PC-3 (cell line): ENCODE measurements at regions not wholly inside any gene's neighbourhood (a gene's known extent, or its start where the extent isn't known, plus 50 kb on each side); places are given as distances from the start of the nearest gene placed in this dataset.

Source experiments
- ATAC-seq: fragments of 200-7000 bp; cut with Tn5 transposase; 2 replicates; pipeline ENCODE4 v1.9.1; 2020; ENCODE audit warnings: mild to moderate bottlenecking, moderate library complexity
- BruUV-seq: library from RNA; stranded (reverse); fragments of 400-500 nt; replicated peaks from 2 replicates; lab custom pipeline; 2021; lab: Mats Ljungman, UMichigan
- CTCF ChIA-PET: fragments of 300-600 bp; sonication (Branson Sonifier 250); formaldehyde crosslinking; loops from one replicate; lab custom pipeline; 2022; ENCODE audit warnings: antibody characterized with exemption; lab: Charles Lee
- POLR2A ChIA-PET: fragments of 300-600 bp; sonication (Branson Sonifier 250); formaldehyde crosslinking; loops from one replicate; lab custom pipeline; 2022; ENCODE audit warnings: antibody characterized with exemption; ENCODE audit not compliant: unreplicated experiment; lab: Charles Lee
- DNase-seq: peaks from one replicate; pipeline ENCODE4 v3.0.0-alpha.2; 2015
- H2AFZ ChIP-seq: fragments of 300-600 bp; sonication (generic); 2 replicates; pipeline ENCODE4 v1.6.0; 2016; ENCODE audit warnings: antibody characterized with exemption, low read length
- H3F3A ChIP-seq: fragments of 300-600 bp; sonication (generic); one replicate; pipeline ENCODE4 v1.6.0; 2017; ENCODE audit warnings: antibody characterized with exemption, low read length, control low read depth, mild to moderate bottlenecking; ENCODE audit not compliant: unreplicated experiment
- H3K27ac ChIP-seq: fragments of 300-600 bp; sonication (generic); 2 replicates; pipeline ENCODE4 v1.5.1; 2016; ENCODE audit warnings: mild to moderate bottlenecking, low read length
- H3K27me3 ChIP-seq: fragments of 300-600 bp; sonication (generic); 2 replicates; pipeline ENCODE4 v1.6.1; 2016; ENCODE audit warnings: low read length, mixed read lengths
- H3K36me3 ChIP-seq: fragments of 300-600 bp; sonication (generic); 2 replicates; pipeline ENCODE4 v1.6.1; 2016; ENCODE audit warnings: low read depth, mixed run types, low read length, mixed read lengths
- H3K4me1 ChIP-seq: fragments of 300-600 bp; sonication (generic); 2 replicates; pipeline ENCODE4 v1.5.1; 2016; ENCODE audit warnings: low read length; ENCODE audit not compliant: insufficient read depth
- H3K4me2 ChIP-seq: fragments of 300-600 bp; sonication (generic); 2 replicates; pipeline ENCODE4 v1.6.0; 2016; ENCODE audit warnings: low read length
- H3K4me3 ChIP-seq: fragments of 300-600 bp; sonication (generic); 2 replicates; pipeline ENCODE4 v1.5.1; 2016; ENCODE audit warnings: mild to moderate bottlenecking, low read length, mixed read lengths
- H3K79me2 ChIP-seq: fragments of 300-600 bp; sonication (generic); 2 replicates; pipeline ENCODE4 v1.6.1; 2017; ENCODE audit warnings: low read length, mixed read lengths
- H3K9ac ChIP-seq: fragments of 300-600 bp; sonication (generic); 2 replicates; pipeline ENCODE4 v1.6.0; 2016; ENCODE audit warnings: mild to moderate bottlenecking, low read length
- H3K9me2 ChIP-seq: fragments of 300-600 bp; sonication (generic); replicated peaks from 2 replicates; pipeline ENCODE4 v1.6.1; 2016; ENCODE audit warnings: mixed run types, low read length, mixed read lengths
- H3K9me3 ChIP-seq: fragments of 300-600 bp; sonication (generic); 2 replicates; pipeline ENCODE4 v1.6.1; 2016; ENCODE audit warnings: low read length, mixed read lengths
- H4K20me1 ChIP-seq: fragments of 300-600 bp; sonication (generic); 2 replicates; pipeline ENCODE4 v1.6.1; 2016; ENCODE audit warnings: low read length, mixed read lengths
- EZH2 ChIP-seq: fragments of 300-600 bp; sonication (generic); IDR thresholded peaks from one replicate; pipeline ENCODE4 v1.6.1; 2017; ENCODE audit warnings: antibody characterized with exemption, mild to moderate bottlenecking, low read length; ENCODE audit not compliant: unreplicated experiment
- EZH2phosphoT487 ChIP-seq: fragments of 300-600 bp; sonication (generic); IDR thresholded peaks from 2 replicates; pipeline ENCODE4 v1.6.1; 2018; ENCODE audit warnings: mild to moderate bottlenecking, antibody characterized with exemption, low read length, borderline replicate concordance
- intact Hi-C: fragments of 100-400 bp; cut with micrococcal nuclease; formaldehyde crosslinking; loops from 2 replicates; pipeline ENCODE4 v1.9.0; 2023
- TF ChIP-seq, protein P1 (sequence below): fragments of 300-600 bp; sonication (generic); conservative IDR thresholded peaks from 2 replicates; pipeline ENCODE4 v1.5.1; 2017; ENCODE audit warnings: antibody characterized with exemption, low read depth, mild to moderate bottlenecking, low read length

DNA sequence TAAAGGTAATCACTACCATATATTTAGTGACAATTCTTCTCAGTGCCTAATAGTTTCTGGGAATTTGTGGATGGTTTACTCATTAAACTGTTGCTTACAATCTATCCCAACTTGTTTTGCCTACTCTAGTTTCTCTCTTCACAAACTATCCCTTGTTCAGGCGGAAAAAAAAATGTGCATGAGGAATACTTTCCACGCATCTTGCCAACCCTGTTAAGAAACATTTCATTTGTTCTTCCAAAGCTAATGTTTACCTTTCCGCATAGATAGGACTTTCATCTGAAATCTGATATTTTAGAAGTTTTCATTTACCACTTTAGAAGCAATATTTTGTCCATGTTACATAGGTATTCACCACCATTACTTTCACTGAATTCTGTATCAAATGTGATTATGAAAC lies 191.9 kb downstream of the MDFIC start:
- H3K27me3 ChIP-seq: no peaks in the 10 kb centered on the region
- H3K4me1 ChIP-seq: no peaks in the 10 kb centered on the region; the same call in 1 of the 2 replicates
- TF ChIP-seq, protein P1, sequence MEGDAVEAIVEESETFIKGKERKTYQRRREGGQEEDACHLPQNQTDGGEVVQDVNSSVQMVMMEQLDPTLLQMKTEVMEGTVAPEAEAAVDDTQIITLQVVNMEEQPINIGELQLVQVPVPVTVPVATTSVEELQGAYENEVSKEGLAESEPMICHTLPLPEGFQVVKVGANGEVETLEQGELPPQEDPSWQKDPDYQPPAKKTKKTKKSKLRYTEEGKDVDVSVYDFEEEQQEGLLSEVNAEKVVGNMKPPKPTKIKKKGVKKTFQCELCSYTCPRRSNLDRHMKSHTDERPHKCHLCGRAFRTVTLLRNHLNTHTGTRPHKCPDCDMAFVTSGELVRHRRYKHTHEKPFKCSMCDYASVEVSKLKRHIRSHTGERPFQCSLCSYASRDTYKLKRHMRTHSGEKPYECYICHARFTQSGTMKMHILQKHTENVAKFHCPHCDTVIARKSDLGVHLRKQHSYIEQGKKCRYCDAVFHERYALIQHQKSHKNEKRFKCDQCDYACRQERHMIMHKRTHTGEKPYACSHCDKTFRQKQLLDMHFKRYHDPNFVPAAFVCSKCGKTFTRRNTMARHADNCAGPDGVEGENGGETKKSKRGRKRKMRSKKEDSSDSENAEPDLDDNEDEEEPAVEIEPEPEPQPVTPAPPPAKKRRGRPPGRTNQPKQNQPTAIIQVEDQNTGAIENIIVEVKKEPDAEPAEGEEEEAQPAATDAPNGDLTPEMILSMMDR: no peak
- no peak for TF ChIP-seq EZH2
- TF ChIP-seq EZH2phosphoT487: no peak
- DNase-seq (no peak), ATAC-seq (no peak)
- H3K36me3 ChIP-seq: no peaks in the 10 kb centered on the region
- no peaks in the 10 kb centered on the region for H3K79me2 ChIP-seq
- H3F3A ChIP-seq: no peaks in the 10 kb centered on the region
- POLR2A ChIA-PET: no interaction called here
- H3K4me3 ChIP-seq: no peak overlapping the region
- intact Hi-C loops: no loop called here
- BruUV-seq: no TSS peak
- H2AFZ ChIP-seq: no peak overlapping the region
- H3K9me3 ChIP-seq: no peaks in the 10 kb centered on the region
- H4K20me1 ChIP-seq: no peaks in the 10 kb centered on the region
- H3K27ac ChIP-seq: no peak overlapping the region
- CTCF ChIA-PET: no interaction called here
- no peaks in the 10 kb centered on the region for H3K9me2 ChIP-seq
- H3K4me2 ChIP-seq: no peak overlapping the region
- no peak overlapping the region for H3K9ac ChIP-seq

DNA sequence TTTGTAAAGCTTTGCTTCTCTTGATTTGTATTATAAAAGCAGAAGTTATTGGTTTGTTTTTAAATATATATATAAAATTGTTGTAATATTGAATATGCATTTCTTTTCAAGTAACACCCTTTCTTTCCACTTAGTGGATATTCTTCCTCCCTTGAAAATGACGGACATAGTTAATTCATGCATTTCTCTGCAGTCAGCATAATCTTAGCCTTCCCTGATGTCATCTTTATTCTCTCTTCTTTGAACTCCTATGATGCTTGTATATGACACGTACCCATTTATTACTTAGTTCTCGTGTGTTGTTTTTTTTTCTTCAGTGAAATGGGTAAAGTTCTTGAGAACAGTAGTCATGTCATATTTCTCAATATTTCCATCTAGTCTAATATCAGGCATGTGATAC lies 191.2 kb downstream of the MDFIC start:
- intact Hi-C loops: no loop called here
- no TSS peak for BruUV-seq
- CTCF ChIA-PET: no interaction called here

DNA sequence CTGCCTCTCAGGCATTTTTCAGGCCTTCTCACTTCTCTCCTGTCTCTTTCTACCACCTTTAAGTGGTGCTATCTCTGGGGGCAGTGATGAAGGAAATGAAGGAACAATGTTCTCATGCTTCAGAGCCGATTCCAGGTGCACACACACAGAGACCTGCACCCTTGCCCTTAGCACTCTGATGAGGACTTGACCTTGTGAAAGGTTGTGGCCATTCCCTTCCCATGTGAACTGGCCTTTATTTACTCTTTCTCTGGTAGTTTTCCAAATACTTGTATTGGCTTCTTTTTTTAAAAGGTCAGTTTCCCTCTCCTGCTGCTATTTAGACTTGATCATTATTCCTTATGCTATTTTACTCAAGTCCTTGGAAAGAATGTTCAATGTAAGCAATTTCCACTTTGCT lies 188.6 kb downstream of the MDFIC start:
- CTCF ChIA-PET: no interaction called here
- POLR2A ChIA-PET: no interaction called here
- ATAC-seq (no peak), DNase-seq (no peak)
- H3K9me3 ChIP-seq: no peaks in the 10 kb centered on the region
- H3K27me3 ChIP-seq: no peaks in the 10 kb centered on the region
- BruUV-seq: no TSS peak
- no peaks in the 10 kb centered on the region for H4K20me1 ChIP-seq
- no peaks in the 10 kb centered on the region for H3K79me2 ChIP-seq
- no peak overlapping the region for H3K4me3 ChIP-seq
- no peaks in the 10 kb centered on the region for H3K9me2 ChIP-seq
- no peaks in the 10 kb centered on the region for H3K36me3 ChIP-seq
- H3F3A ChIP-seq: no peaks in the 10 kb centered on the region
- no peak for TF ChIP-seq EZH2
- TF ChIP-seq, protein P1: no peak
- no peak for TF ChIP-seq EZH2phosphoT487
- H3K27ac ChIP-seq: no peak overlapping the region
- no peak overlapping the region for H3K4me2 ChIP-seq
- H3K9ac ChIP-seq: no peak overlapping the region
- H3K4me1 ChIP-seq: no peaks in the 10 kb centered on the region
- H2AFZ ChIP-seq: no peak overlapping the region
- intact Hi-C loops: no loop called here

More for the DNA sequence above, 191.2 kb downstream of the MDFIC start:
- ATAC-seq (no peak), DNase-seq (no peak)
- H3K4me1 ChIP-seq: no peaks in the 10 kb centered on the region; the same call in 1 of the 2 replicates
- POLR2A ChIA-PET: no interaction called here
- no peaks in the 10 kb centered on the region for H3K36me3 ChIP-seq
- no peak overlapping the region for H2AFZ ChIP-seq
- H3K9me3 ChIP-seq: no peaks in the 10 kb centered on the region
- no peak overlapping the region for H3K4me3 ChIP-seq
- H3K27ac ChIP-seq: no peak overlapping the region
- TF ChIP-seq EZH2phosphoT487 (no peak), EZH2 (no peak)
- TF ChIP-seq, protein P1: no peak
- H3F3A ChIP-seq: no peaks in the 10 kb centered on the region
- H3K27me3 ChIP-seq: no peaks in the 10 kb centered on the region
- H3K79me2 ChIP-seq: no peaks in the 10 kb centered on the region
- H3K9me2 ChIP-seq: no peaks in the 10 kb centered on the region
- no peak overlapping the region for H3K9ac ChIP-seq
- H3K4me2 ChIP-seq: no peak overlapping the region
- H4K20me1 ChIP-seq: no peaks in the 10 kb centered on the region
